Adrenal gland (tissue), 5 donors: ENCODE measurements at regions not wholly inside any gene's neighbourhood (a gene's known extent, or its start where the extent isn't known, plus 50 kb on each side); places are given as distances from the start of the nearest gene placed in this dataset.

Experiments used
- CTCF ChIP-seq, 6 experiments: fragments of 450-650 bp in 4 of 6; fragments of 200-600 bp in 2 of 6; sonication (generic) in 1 of 6; IDR thresholded peaks; 1 replicate in 5 of 6; 2 replicates in 1 of 6; pipeline versions ENCODE4 v1.5.1 to v1.8.0; 2016 to 2021; ENCODE audit warnings: antibody characterized with exemption in 6 of 6, mild to moderate bottlenecking in 2 of 6, moderate library complexity in 1 of 6
- POLR2A ChIP-seq, 2 donors: fragments of 450-650 bp; IDR thresholded peaks; one replicate each; pipeline ENCODE4 v1.6.1; 2017; ENCODE audit warnings: antibody characterized with exemption in 2 of 2, mild to moderate bottlenecking in 2 of 2, moderate library complexity in 1 of 2
- donor health status: DM: no; HTN: no; CAD: no.

GRCh38 chr3:73215281-73215680 is 153.8 kb downstream of the EBLN2 start:
- TF ChIP-seq CTCF (IDR thresholded peaks at IDR 0.05) (no peak), POLR2A (IDR thresholded peaks at IDR 0.05) (no peak)
